Activated naive CD8-positive, alpha-beta T cell treated with anti-CD3 and anti-CD28 coated beads for 36 hours (primary cell): ENCODE measurements at regions not wholly inside any gene's neighbourhood (a gene's known extent, or its start where the extent isn't known, plus 50 kb on each side); places are given as distances from the start of the nearest gene placed in this dataset.

Source experiments
- DNase-seq: peaks from one replicate; pipeline ENCODE4 v3.0.0; 2021
- H3K27ac Mint-ChIP-seq: one replicate; pipeline ENCODE4 v1.8.0; 2022; ENCODE audit warnings: mild to moderate bottlenecking, moderate library complexity, mixed read lengths
- H3K27me3 Mint-ChIP-seq: one replicate; pipeline ENCODE4 v1.8.0; 2022; ENCODE audit warnings: mild to moderate bottlenecking, mixed read lengths
- H3K36me3 Mint-ChIP-seq: one replicate; pipeline ENCODE4 v1.8.0; 2021; ENCODE audit warnings: mild to moderate bottlenecking, mixed read lengths
- H3K4me1 Mint-ChIP-seq: one replicate; pipeline ENCODE4 v1.8.0; 2021; ENCODE audit warnings: mixed read lengths
- H3K4me3 Mint-ChIP-seq: one replicate; pipeline ENCODE4 v1.8.0; 2022; ENCODE audit warnings: mild to moderate bottlenecking, moderate library complexity, mixed read lengths
- H3K9me3 Mint-ChIP-seq: one replicate; pipeline ENCODE4 v1.8.0; 2022; ENCODE audit warnings: mixed read lengths

- Mint-ChIP-seq H3K27ac (no peak overlapping the region), H3K36me3 (no peaks in the 10 kb centered on the region), H3K4me1 (no peaks in the 10 kb centered on the region), H3K4me3 (no peak overlapping the region), H3K9me3 (no peaks in the 10 kb centered on the region), H3K27me3 (peaks cover 10% of the 10 kb centered on the region)
- DNase-seq = no peak
Measured at GRCh38 chr20:23200413-23200812, 114.3 kb upstream of the CD93 start.

- no peaks in the 10 kb centered on the region for H3K36me3 Mint-ChIP-seq
- no peak for DNase-seq
- peaks cover 5% of the 10 kb centered on the region for H3K27me3 Mint-ChIP-seq
- no peaks in the 10 kb centered on the region for H3K4me1 Mint-ChIP-seq
- H3K27ac Mint-ChIP-seq = no peak overlapping the region
- no peaks in the 10 kb centered on the region for H3K9me3 Mint-ChIP-seq
- H3K4me3 Mint-ChIP-seq = no peak overlapping the region
Measured at GRCh38 chr20:23199356-23199755, 113.2 kb upstream of the CD93 start.

- no peak overlapping the region for H3K4me3 Mint-ChIP-seq
- peaks cover 9% of the 10 kb centered on the region for H3K27me3 Mint-ChIP-seq
- no peak for DNase-seq
- H3K4me1 Mint-ChIP-seq = no peaks in the 10 kb centered on the region
- no peak overlapping the region for H3K27ac Mint-ChIP-seq
- H3K36me3 Mint-ChIP-seq = no peaks in the 10 kb centered on the region
- H3K9me3 Mint-ChIP-seq = no peaks in the 10 kb centered on the region
Measured at GRCh38 chr20:23198815-23199214, 112.7 kb upstream of the CD93 start.

GRCh38 chr20:23197836-23198235 is 111.7 kb upstream of the CD93 start:
- Mint-ChIP-seq H3K27me3 (peaks cover 9% of the 10 kb centered on the region), H3K4me1 (no peaks in the 10 kb centered on the region), H3K4me3 (no peak overlapping the region), H3K27ac (no peak overlapping the region), H3K9me3 (no peaks in the 10 kb centered on the region), H3K36me3 (no peaks in the 10 kb centered on the region)
- DNase-seq = no peak

- Mint-ChIP-seq H3K27me3 (peaks cover 6% of the 10 kb centered on the region), H3K4me1 (no peaks in the 10 kb centered on the region), H3K9me3 (no peaks in the 10 kb centered on the region), H3K36me3 (no peaks in the 10 kb centered on the region), H3K4me3 (no peak overlapping the region), H3K27ac (no peak overlapping the region)
- no peak for DNase-seq
Measured at GRCh38 chr20:23195636-23196035, 109.5 kb upstream of the CD93 start.

- H3K4me1 Mint-ChIP-seq = no peaks in the 10 kb centered on the region
- no peak overlapping the region for H3K4me3 Mint-ChIP-seq
- no peak overlapping the region for H3K27ac Mint-ChIP-seq
- DNase-seq = no peak
- H3K27me3 Mint-ChIP-seq = peaks cover 6% of the 10 kb centered on the region
- no peaks in the 10 kb centered on the region for H3K36me3 Mint-ChIP-seq
- no peaks in the 10 kb centered on the region for H3K9me3 Mint-ChIP-seq
Measured at GRCh38 chr20:23193801-23194384, 107.8 kb upstream of the CD93 start.

GRCh38 chr20:23192469-23192868 is 106.3 kb upstream of the CD93 start:
- peaks cover 6% of the 10 kb centered on the region for H3K27me3 Mint-ChIP-seq
- H3K4me3 Mint-ChIP-seq = no peak overlapping the region
- H3K9me3 Mint-ChIP-seq = no peaks in the 10 kb centered on the region
- no peak overlapping the region for H3K27ac Mint-ChIP-seq
- no peak for DNase-seq
- H3K36me3 Mint-ChIP-seq = no peaks in the 10 kb centered on the region
- no peaks in the 10 kb centered on the region for H3K4me1 Mint-ChIP-seq

- Mint-ChIP-seq H3K27ac (no peak overlapping the region), H3K4me3 (no peak overlapping the region), H3K27me3 (peaks cover 6% of the 10 kb centered on the region), H3K9me3 (no peaks in the 10 kb centered on the region), H3K36me3 (no peaks in the 10 kb centered on the region), H3K4me1 (no peaks in the 10 kb centered on the region)
- no peak for DNase-seq
Measured at GRCh38 chr20:23190557-23190956, 104.4 kb upstream of the CD93 start.

GRCh38 chr20:23189854-23190253 is 103.7 kb upstream of the CD93 start:
- Mint-ChIP-seq H3K4me1 (no peaks in the 10 kb centered on the region), H3K27me3 (peaks cover 6% of the 10 kb centered on the region), H3K4me3 (no peak overlapping the region), H3K9me3 (no peaks in the 10 kb centered on the region), H3K36me3 (no peaks in the 10 kb centered on the region), H3K27ac (no peak overlapping the region)
- no peak for DNase-seq

- Mint-ChIP-seq H3K36me3 (no peaks in the 10 kb centered on the region), H3K4me1 (no peaks in the 10 kb centered on the region), H3K4me3 (no peak overlapping the region), H3K9me3 (no peaks in the 10 kb centered on the region), H3K27me3 (peaks cover 6% of the 10 kb centered on the region), H3K27ac (no peak overlapping the region)
- no peak for DNase-seq
Measured at GRCh38 chr20:23189341-23189740, 103.2 kb upstream of the CD93 start.

- H3K27ac Mint-ChIP-seq = no peak overlapping the region
- no peak overlapping the region for H3K4me3 Mint-ChIP-seq
- H3K9me3 Mint-ChIP-seq = no peaks in the 10 kb centered on the region
- H3K4me1 Mint-ChIP-seq = no peaks in the 10 kb centered on the region
- no peaks in the 10 kb centered on the region for H3K36me3 Mint-ChIP-seq
- no peaks in the 10 kb centered on the region for H3K27me3 Mint-ChIP-seq
- no peak for DNase-seq
Measured at GRCh38 chr20:23188377-23189169, 102.4 kb upstream of the CD93 start.

GRCh38 chr20:23187751-23188150 is 101.6 kb upstream of the CD93 start:
- Mint-ChIP-seq H3K27ac (no peak overlapping the region), H3K4me1 (no peaks in the 10 kb centered on the region), H3K9me3 (no peaks in the 10 kb centered on the region), H3K36me3 (no peaks in the 10 kb centered on the region), H3K4me3 (no peak overlapping the region), H3K27me3 (no peaks in the 10 kb centered on the region)
- no peak for DNase-seq

- peaks cover 3% of the 10 kb centered on the region for H3K9me3 Mint-ChIP-seq
- no peak overlapping the region for H3K27ac Mint-ChIP-seq
- no peak for DNase-seq
- no peaks in the 10 kb centered on the region for H3K4me1 Mint-ChIP-seq
- H3K36me3 Mint-ChIP-seq = no peaks in the 10 kb centered on the region
- no peak overlapping the region for H3K4me3 Mint-ChIP-seq
- H3K27me3 Mint-ChIP-seq = no peaks in the 10 kb centered on the region
Measured at GRCh38 chr20:23186808-23187207, 100.7 kb upstream of the CD93 start.

GRCh38 chr20:23180451-23180921 is 94.4 kb upstream of the CD93 start:
- Mint-ChIP-seq H3K4me3 (no peak overlapping the region), H3K36me3 (no peaks in the 10 kb centered on the region), H3K4me1 (no peaks in the 10 kb centered on the region), H3K27me3 (peaks cover 11% of the 10 kb centered on the region), H3K9me3 (peaks cover 4% of the 10 kb centered on the region), H3K27ac (no peak overlapping the region)
- no peak for DNase-seq

GRCh38 chr20:23179766-23180403 is 93.8 kb upstream of the CD93 start:
- Mint-ChIP-seq H3K9me3 (peaks cover 4% of the 10 kb centered on the region), H3K4me1 (no peaks in the 10 kb centered on the region), H3K27me3 (peaks cover 11% of the 10 kb centered on the region), H3K27ac (no peak overlapping the region), H3K4me3 (no peak overlapping the region), H3K36me3 (no peaks in the 10 kb centered on the region)
- DNase-seq = no peak

GRCh38 chr20:23178806-23179205 is 92.7 kb upstream of the CD93 start:
- DNase-seq = no peak
- H3K27ac Mint-ChIP-seq = no peak overlapping the region
- no peaks in the 10 kb centered on the region for H3K4me1 Mint-ChIP-seq
- H3K27me3 Mint-ChIP-seq = peaks cover 11% of the 10 kb centered on the region
- no peaks in the 10 kb centered on the region for H3K36me3 Mint-ChIP-seq
- H3K4me3 Mint-ChIP-seq = no peak overlapping the region
- peaks cover 4% of the 10 kb centered on the region for H3K9me3 Mint-ChIP-seq
